ENCODE measurements at regions not wholly inside any gene's neighbourhood (a gene's known extent, or its start where the extent isn't known, plus 50 kb on each side); places are given as distances from the start of the nearest gene placed in this dataset.
A peak's percentile ranks its signal among the peaks of the same experiment; 100 is the strongest.

GRCh38 chr10:118870467-118871243, 115.9 kb upstream of the CACUL1 start:
- WGBS, 2 experiments (ENCODE audit: insufficient coverage in 1 of 2, insufficient read length in 1 of 2): 68 to 80% methylated on average over 3 to 4 of the region's 4 CpGs
- Histone ChIP-seq H3K27me3 (ENCODE audit: control insufficient read depth, insufficient read depth, low read length, poor library complexity, severe bottlenecking) (no peaks in the 10 kb centered on the region), H3K4me3 (ENCODE audit: low read length) (no peak overlapping the region), H3K4me1 (ENCODE audit: control insufficient read depth, insufficient read depth, low read length) (no peaks in the 10 kb centered on the region), H3K9me3 (ENCODE audit: control insufficient read depth, low read length) (no peaks in the 10 kb centered on the region), H3K27ac (ENCODE audit: low read depth, low read length) (no peak overlapping the region), H3K9ac (ENCODE audit: extremely low read depth, low read length, poor library complexity, severe bottlenecking) (no peak overlapping the region), H3K36me3 (ENCODE audit: control insufficient read depth, insufficient read depth, low read length) (no peaks in the 10 kb centered on the region)
- Mint-ChIP-seq H3K27ac (no peak overlapping the region), H3K36me3 (ENCODE audit: low read depth) (no peaks in the 10 kb centered on the region), H3K9me3 (no peaks in the 10 kb centered on the region), H3K27me3 (ENCODE audit: insufficient read depth) (no peaks in the 10 kb centered on the region), H3K4me1 (peaks cover 8% of the 10 kb centered on the region), H3K4me3 (no peak overlapping the region)
- TF ChIP-seq CTCF (conservative IDR thresholded peaks at IDR 0.05): no peak
- peak; percentile 66 for DNase-seq

GRCh38 chr10:118871244-118871865, 116.6 kb upstream of the CACUL1 start:
- H3K9me3 ChIP-seq (ENCODE audit: control insufficient read depth, low read length): peaks cover under 1% of the 10 kb centered on the region
- no peak overlapping the region for H3K9ac ChIP-seq (ENCODE audit: extremely low read depth, low read length, poor library complexity, severe bottlenecking)
- no peaks in the 10 kb centered on the region for H3K36me3 Mint-ChIP-seq (ENCODE audit: low read depth)
- peaks cover under 1% of the 10 kb centered on the region for H3K9me3 Mint-ChIP-seq
- H3K4me1 ChIP-seq (ENCODE audit: control insufficient read depth, insufficient read depth, low read length): no peaks in the 10 kb centered on the region
- no peak overlapping the region for H3K4me3 ChIP-seq (ENCODE audit: low read length)
- H3K27me3 Mint-ChIP-seq (ENCODE audit: insufficient read depth): no peaks in the 10 kb centered on the region
- H3K4me1 Mint-ChIP-seq: peaks cover 5% of the 10 kb centered on the region
- H3K27ac ChIP-seq (ENCODE audit: low read depth, low read length): no peak overlapping the region
- no peaks in the 10 kb centered on the region for H3K27me3 ChIP-seq (ENCODE audit: control insufficient read depth, insufficient read depth, low read length, poor library complexity, severe bottlenecking)
- no peak for TF ChIP-seq CTCF (conservative IDR thresholded peaks at IDR 0.05)
- no peak overlapping the region for H3K4me3 Mint-ChIP-seq
- H3K36me3 ChIP-seq (ENCODE audit: control insufficient read depth, insufficient read depth, low read length): no peaks in the 10 kb centered on the region
- DNase-seq: no peak
- WGBS, 2 experiments (ENCODE audit: insufficient coverage in 1 of 2, insufficient read length in 1 of 2): 85 to 100% methylated on average over 1 to 2 of the region's 2 CpGs
- H3K27ac Mint-ChIP-seq: no peak overlapping the region

- H3K27ac Mint-ChIP-seq: no peak overlapping the region
These were observed 118.4 kb upstream of the CACUL1 start for GRCh38 chr10:118873091-118873737.

More at GRCh38 chr10:118873091-118873737, 118.4 kb upstream of the CACUL1 start:
- Histone ChIP-seq H3K27ac (ENCODE audit: low read depth, low read length) (no peak overlapping the region), H3K36me3 (ENCODE audit: control insufficient read depth, insufficient read depth, low read length) (no peaks in the 10 kb centered on the region), H3K9ac (ENCODE audit: extremely low read depth, low read length, poor library complexity, severe bottlenecking) (no peak overlapping the region), H3K9me3 (ENCODE audit: control insufficient read depth, low read length) (peaks cover 5% of the 10 kb centered on the region), H3K4me1 (ENCODE audit: control insufficient read depth, insufficient read depth, low read length) (no peaks in the 10 kb centered on the region), H3K27me3 (ENCODE audit: control insufficient read depth, insufficient read depth, low read length, poor library complexity, severe bottlenecking) (no peaks in the 10 kb centered on the region), H3K4me3 (ENCODE audit: low read length) (no peak overlapping the region)
- Mint-ChIP-seq H3K27me3 (ENCODE audit: insufficient read depth) (no peaks in the 10 kb centered on the region), H3K9me3 (peaks cover 5% of the 10 kb centered on the region), H3K36me3 (ENCODE audit: low read depth) (no peaks in the 10 kb centered on the region), H3K4me1 (peaks cover 5% of the 10 kb centered on the region), H3K4me3 (no peak overlapping the region)
- 55 to 63% methylated on average over 4 of the region's 4 CpGs for WGBS, 2 experiments (ENCODE audit: insufficient coverage in 1 of 2, insufficient read length in 1 of 2)
- no peak for TF ChIP-seq CTCF (conservative IDR thresholded peaks at IDR 0.05)
- DNase-seq: no peak

Measured in endodermal cell (in vitro differentiated cells).